ENCODE measurements at regions not wholly inside any gene's neighbourhood (a gene's known extent, or its start where the extent isn't known, plus 50 kb on each side); places are given as distances from the start of the nearest gene placed in this dataset.

DNA sequence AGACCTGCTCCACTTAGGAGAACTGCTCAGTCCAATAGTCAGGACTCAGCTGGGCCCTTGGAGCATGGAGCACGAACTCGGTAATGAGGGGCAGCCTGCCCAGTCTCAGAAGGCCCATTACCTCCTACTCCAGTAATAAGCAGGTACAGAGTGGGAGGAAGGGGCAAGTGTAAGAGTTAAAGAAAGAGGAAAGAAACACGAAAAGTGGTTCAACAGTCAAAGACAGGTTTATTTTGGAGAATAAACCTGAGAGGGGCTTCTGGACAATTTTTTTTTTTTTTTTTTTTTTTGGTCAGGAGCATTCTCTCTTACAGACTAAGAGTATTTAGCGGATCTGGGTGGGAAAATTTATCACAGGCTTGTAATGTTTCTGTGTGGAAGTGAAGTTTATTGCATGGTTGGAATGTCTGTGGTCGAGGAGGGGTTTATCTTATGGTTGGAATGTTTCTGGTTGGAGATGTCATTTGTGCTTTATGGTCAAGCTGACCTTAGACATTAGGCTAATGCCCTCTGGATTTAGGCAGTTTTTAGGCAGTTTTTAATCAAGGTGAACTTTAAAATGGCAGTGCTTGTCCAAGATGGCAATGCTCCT is 340.1 kb downstream of the BCKDHB start:
- TF ChIP-seq, protein P1, sequence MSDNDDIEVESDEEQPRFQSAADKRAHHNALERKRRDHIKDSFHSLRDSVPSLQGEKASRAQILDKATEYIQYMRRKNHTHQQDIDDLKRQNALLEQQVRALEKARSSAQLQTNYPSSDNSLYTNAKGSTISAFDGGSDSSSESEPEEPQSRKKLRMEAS (IDR thresholded peaks at IDR 0.05; ENCODE audit: low read depth, low read length): no peak
- TF ChIP-seq, protein P2, sequence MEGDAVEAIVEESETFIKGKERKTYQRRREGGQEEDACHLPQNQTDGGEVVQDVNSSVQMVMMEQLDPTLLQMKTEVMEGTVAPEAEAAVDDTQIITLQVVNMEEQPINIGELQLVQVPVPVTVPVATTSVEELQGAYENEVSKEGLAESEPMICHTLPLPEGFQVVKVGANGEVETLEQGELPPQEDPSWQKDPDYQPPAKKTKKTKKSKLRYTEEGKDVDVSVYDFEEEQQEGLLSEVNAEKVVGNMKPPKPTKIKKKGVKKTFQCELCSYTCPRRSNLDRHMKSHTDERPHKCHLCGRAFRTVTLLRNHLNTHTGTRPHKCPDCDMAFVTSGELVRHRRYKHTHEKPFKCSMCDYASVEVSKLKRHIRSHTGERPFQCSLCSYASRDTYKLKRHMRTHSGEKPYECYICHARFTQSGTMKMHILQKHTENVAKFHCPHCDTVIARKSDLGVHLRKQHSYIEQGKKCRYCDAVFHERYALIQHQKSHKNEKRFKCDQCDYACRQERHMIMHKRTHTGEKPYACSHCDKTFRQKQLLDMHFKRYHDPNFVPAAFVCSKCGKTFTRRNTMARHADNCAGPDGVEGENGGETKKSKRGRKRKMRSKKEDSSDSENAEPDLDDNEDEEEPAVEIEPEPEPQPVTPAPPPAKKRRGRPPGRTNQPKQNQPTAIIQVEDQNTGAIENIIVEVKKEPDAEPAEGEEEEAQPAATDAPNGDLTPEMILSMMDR (IDR thresholded peaks at IDR 0.05; ENCODE audit: low read depth, low read length): no peak

Data from NB4 (cell line).